ENCODE measurements at regions not wholly inside any gene's neighbourhood (a gene's known extent, or its start where the extent isn't known, plus 50 kb on each side); places are given as distances from the start of the nearest gene placed in this dataset.

DNA sequence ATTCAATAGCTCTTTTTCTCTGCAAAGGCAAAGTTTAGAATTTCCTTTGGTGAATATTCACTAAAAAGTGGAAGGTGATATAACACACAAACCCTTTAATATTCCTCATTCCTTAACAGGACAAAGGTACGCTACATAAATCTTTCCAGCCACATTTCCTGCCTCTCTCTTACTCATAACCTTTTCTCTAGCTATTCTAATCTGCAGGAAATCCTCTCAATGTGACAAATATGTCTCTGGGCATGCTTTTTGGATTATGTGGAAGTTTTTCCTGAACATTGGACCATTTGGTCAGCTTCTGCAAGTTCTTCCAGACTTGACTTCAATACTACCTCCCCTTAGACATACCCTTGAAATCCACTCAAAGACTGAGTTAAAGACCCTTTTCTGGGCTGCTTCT is 186.3 kb upstream of the TUSC1 start:
- TF ChIP-seq, protein P1, sequence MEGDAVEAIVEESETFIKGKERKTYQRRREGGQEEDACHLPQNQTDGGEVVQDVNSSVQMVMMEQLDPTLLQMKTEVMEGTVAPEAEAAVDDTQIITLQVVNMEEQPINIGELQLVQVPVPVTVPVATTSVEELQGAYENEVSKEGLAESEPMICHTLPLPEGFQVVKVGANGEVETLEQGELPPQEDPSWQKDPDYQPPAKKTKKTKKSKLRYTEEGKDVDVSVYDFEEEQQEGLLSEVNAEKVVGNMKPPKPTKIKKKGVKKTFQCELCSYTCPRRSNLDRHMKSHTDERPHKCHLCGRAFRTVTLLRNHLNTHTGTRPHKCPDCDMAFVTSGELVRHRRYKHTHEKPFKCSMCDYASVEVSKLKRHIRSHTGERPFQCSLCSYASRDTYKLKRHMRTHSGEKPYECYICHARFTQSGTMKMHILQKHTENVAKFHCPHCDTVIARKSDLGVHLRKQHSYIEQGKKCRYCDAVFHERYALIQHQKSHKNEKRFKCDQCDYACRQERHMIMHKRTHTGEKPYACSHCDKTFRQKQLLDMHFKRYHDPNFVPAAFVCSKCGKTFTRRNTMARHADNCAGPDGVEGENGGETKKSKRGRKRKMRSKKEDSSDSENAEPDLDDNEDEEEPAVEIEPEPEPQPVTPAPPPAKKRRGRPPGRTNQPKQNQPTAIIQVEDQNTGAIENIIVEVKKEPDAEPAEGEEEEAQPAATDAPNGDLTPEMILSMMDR (IDR thresholded peaks at IDR 0.05; ENCODE audit: low read depth, low read length), result no peak
- no peak for TF ChIP-seq POLR2A (IDR thresholded peaks at IDR 0.05; ENCODE audit: extremely low read depth, insufficient read length)
- TF ChIP-seq, protein P2, sequence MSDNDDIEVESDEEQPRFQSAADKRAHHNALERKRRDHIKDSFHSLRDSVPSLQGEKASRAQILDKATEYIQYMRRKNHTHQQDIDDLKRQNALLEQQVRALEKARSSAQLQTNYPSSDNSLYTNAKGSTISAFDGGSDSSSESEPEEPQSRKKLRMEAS (IDR thresholded peaks at IDR 0.05; ENCODE audit: low read depth, low read length), result no peak
- no peak for TF ChIP-seq MYC (IDR thresholded peaks at IDR 0.05; ENCODE audit: low read depth, low read length)
